ENCODE measurements at regions not wholly inside any gene's neighbourhood (a gene's known extent, or its start where the extent isn't known, plus 50 kb on each side); places are given as distances from the start of the nearest gene placed in this dataset.
"Not testable (repeated sequence)": the region's sequence is repeated elsewhere in the genome, so short reads cannot be mapped to it uniquely, and the experiment has no call there.

DNA sequence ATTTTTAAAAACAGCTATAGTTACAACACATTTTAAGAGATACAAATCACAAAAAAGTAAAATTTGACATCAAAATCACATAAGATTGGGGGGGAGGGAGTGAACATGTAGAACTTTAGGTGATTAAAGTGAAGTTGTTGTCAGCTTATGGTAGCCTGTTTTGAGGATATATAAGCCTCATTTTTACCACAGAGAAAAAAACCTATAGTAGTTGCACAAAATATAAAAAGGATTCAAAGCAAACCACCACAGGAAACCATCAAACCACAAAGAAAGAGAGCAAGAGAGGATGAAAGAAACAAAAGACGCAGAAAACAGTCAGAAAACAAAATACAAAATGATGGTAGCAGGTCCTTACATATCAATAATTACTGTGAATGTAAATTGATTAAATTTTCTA, 291.9 kb upstream of the DEPDC1 start:
- DNase-seq = no peak

DNA sequence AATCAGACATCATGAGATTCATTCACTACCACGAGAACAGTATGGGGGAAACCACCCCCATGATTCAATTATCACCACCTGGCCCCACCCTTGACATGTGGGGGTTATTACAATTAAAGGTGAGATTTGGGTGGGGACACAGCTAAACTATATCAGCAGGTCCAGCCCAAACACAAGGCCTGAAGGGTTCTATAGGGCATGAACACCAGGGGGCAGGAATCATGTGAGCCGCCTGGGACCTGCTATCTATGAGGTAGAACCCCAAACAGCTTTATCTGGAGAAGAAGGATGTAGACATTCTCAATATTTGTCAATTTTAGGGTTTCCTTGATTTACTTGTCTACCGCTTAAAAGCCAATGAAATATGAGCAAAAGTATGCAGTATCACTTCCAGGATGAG, 294.9 kb upstream of the DEPDC1 start:
- no peak for DNase-seq

DNA sequence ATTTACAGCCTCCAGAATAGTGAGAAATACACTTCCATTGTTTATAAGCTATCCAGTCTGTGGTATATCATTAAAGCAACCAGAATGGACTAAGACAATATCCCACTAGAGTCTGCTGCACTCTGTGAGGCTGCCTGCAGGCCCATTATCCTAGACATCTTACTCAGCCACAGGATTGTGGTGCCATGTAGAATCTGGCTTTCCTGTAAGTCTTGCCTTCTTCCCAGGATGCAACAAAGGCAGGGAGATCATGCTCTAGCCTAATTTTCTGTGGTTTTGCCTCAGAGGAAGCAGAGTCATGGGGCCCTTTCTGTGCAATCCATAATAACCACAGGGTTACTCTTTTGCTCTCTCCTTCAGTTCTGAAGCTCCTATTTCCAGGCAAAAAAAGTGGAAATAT, 299.1 kb upstream of the DEPDC1 start:
- no peak for DNase-seq

- DNase-seq = no peak
These were observed 300.0 kb upstream of the DEPDC1 start for GRCh38 chr1:68796888-68797287.

GRCh38 chr1:68798071-68798470, 301.2 kb upstream of the DEPDC1 start:
- no peak for DNase-seq

- no peak for DNase-seq
These were observed 302.2 kb upstream of the DEPDC1 start for GRCh38 chr1:68799096-68799495.

GRCh38 chr1:68800182-68800581, 303.3 kb upstream of the DEPDC1 start:
- no peak for DNase-seq

DNA sequence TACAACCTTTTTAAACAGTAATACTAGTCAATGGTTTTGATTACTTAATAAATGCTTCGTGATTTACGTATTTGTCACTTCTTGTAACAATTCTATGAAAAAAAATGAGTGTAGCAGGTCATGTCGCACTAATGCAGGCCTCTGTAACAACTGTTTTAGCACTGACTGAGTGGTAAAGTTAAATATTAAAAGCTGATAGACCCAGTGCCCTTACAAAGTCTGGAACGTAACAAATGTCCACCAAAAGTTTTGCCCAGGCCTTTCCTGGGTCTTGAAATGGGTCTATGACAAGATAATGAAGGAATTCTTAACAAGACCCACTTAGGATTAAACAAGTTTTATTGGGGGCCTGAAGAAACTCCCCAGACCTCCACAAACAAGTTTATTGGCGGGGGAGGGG, 304.6 kb upstream of the DEPDC1 start:
- no peak for DNase-seq

DNA sequence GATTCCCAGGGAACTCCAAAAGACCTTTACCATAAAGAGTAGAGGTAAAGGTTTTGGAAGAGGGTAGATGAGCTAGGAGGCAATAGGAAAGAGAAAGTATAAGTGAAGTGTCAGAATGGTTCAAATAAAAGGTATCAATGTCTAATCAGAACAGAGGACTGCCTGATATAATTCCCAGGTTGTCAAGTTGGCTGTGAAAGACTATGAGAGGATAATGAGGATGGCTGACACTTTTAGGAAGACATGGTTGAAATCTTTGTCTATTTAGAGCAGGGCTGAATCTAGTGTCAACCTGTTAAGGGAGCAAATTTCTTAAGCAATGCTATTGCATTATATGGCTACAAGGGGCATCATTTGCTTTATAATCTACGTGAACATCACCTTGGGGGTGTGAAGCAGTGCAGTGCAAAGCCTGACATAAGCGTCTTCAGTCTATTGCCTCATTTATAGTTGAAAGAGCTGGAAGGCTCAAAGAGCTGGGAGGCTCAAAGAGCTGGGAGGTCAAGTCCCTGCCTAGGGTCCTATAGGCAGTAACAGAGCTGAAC, 308.3 kb upstream of the DEPDC1 start:
- DNase-seq = no peak

GRCh38 chr1:68808351-68808750, 311.5 kb upstream of the DEPDC1 start:
- DNase-seq = no peak

GRCh38 chr1:68811806-68812205, 314.9 kb upstream of the DEPDC1 start:
- no peak for DNase-seq

DNA sequence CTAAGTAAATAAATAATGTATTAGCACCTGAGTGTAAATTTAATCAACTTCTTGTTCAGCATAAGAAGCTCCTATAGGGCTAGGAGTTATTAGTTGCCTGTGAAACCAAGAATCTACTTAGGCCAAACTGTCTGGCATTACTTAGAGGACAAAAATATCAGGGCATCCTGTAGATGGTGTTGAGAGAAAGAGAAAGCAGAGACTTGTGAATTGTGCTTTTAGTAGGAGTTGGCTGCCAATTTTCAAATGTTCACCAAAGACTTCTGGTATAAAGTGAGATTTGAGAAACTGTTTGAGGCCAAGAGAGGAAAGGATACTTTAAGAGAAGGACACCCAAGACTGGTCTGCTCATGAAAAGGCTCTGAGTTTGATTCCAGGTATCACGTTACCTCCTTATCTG, 315.5 kb upstream of the DEPDC1 start:
- DNase-seq = no peak

- peak; percentile 13 for DNase-seq
These were observed 317.2 kb upstream of the DEPDC1 start for GRCh38 chr1:68814067-68814466.

DNA sequence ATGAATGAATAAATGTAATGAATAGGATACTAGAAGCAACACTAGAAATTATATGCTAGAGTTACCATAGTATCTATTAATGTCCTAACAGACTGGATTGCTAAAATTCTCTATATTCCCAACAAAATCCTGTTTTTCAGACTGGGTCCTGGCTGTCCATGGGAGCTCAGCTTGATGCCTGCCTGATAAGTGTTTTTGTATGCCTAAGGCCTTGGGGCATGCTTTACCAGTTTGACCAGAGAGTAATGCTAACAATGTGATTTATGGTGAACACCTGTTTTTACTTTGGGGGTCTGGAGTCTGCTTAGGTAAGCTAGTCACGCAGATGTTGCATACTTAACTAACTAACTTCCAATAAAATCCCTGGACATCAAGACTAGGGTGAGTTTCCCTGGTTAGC, 318.8 kb upstream of the DEPDC1 start:
- DNase-seq = no peak

DNA sequence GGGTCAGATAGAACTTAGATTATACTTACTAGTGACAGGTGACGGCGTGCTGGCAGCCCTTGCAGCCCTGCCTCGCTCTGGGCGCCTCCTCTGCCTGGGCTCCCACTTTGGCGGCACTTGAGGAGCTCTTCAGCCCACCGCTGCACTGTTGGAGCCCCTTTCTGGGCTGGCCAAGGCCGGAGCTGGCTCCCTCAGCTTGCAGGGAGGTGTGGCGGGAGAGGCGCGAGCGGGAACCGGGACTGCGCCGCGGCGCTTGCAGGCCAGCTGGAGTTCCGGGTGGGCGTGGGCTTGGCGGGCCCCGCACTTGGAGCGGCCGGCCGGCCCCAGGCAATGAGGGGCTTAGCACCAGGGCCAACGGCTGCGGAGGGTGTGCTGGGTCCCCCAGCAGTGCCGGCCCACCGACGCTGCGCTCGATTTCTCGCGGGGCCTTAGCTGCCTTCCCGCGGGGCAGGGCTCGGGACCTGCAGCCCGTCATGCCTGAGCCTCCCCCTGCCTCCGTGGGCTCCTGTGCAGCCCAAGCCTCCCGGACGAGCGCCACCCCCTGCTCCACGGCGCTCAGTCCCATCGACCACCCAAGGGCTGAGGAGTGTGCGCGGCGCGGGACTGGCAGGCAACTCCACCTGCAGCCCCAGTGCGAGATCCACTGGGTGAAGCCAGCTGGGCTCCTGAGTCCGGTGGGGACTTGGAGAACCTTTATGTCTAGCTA, 320.8 kb upstream of the DEPDC1 start:
- DNase-seq = not testable (repeated sequence)

- DNase-seq = peak; percentile 54
These were observed 322.4 kb upstream of the DEPDC1 start for GRCh38 chr1:68819190-68819829.

GRCh38 chr1:68820151-68820550, 323.3 kb upstream of the DEPDC1 start:
- no peak for DNase-seq

DNA sequence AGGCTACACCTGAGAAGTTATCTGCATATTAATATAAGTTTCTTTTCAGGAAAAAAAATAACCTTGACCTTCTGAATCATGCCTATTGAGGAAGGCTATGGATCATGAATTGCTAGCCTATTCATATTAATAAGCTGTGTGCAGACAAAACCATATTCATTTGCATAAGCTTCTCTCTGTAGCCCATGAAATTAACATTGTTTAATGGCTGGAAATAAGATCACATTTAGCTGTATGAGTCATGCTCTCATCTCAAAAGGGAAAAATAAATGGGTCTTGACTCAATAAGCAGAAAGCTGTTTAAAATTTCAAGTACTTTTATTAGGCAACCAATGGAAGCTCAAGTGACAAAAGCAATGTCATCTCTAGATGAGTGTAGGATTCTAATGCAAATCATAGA, 330.0 kb upstream of the DEPDC1 start:
- DNase-seq = no peak

- no peak for DNase-seq
These were observed 330.4 kb upstream of the DEPDC1 start for GRCh38 chr1:68827261-68827660.

DNA sequence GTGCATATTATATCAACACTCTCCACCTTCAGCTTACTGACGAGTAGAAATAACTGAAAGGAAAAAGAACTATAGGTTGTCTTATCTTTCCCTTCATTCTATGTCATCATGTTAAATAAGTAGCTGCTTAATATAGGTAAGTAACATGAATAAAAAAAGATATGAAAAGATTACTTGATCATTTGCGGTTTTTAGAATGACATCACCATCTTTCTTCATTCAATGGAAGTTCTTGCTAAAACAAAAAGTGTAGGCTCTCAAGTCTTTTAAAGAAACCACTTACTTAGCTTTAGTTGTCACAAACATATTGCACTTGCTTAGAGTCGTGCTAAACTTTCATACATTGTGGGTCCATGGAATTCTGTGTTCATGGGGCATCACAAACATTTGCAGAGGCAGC, 331.1 kb upstream of the DEPDC1 start:
- no peak for DNase-seq

GRCh38 chr1:68831281-68831680, 334.4 kb upstream of the DEPDC1 start:
- no peak for DNase-seq

GRCh38 chr1:68848017-68848416, 351.1 kb upstream of the DEPDC1 start:
- DNase-seq = no peak

DNA sequence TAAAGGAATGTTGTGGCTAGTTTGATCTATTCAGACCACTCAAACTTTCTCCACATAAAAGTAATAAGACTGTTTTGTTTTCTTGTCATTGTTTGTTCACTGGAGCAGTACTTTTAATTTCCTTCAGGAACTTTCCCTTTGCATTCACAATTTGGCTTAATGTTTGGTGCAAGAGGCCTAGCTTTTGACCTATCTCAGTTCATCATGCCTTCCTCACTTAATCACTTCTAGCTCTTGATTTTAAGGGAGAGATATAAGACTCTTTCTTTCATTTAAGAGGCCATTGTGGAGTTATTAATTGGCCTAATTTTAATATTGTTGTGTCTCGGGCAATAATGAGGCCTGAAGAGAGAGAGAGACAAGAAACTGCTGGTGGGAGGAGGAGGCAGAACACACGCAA, 371.7 kb upstream of the DEPDC1 start:
- DNase-seq = no peak

DNA sequence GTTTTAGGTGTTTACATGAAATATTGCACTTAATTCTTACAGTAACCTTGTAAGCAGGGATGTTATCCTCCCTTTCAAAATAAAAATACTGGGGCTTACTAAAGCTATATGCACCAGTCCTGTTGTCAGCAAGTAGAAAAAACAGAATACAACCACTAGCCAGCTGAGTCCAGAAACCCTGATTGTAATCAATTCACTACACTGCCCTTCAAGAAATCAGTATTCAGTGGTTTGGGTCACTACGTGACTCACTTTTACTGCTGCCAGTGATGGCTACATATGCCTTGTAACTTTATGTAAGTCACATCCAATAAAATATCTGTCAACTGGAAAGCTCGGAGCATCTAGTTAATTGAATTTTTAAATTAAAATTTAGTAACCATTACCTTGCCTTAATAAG, 376.3 kb upstream of the DEPDC1 start:
- DNase-seq = no peak
